Mammary epithelial cell (primary cell): ENCODE measurements at regions not wholly inside any gene's neighbourhood (a gene's known extent, or its start where the extent isn't known, plus 50 kb on each side); places are given as distances from the start of the nearest gene placed in this dataset.

Source experiments
- EZH2 ChIP-seq: IDR thresholded peaks from 2 replicates; pipeline ENCODE4 v1.6.1; 2012; ENCODE audit warnings: low read length, inconsistent platforms, borderline replicate concordance
- TF ChIP-seq, protein P1 (sequence below), 2 donors: IDR thresholded peaks in 1 of 2; conservative IDR thresholded peaks in 1 of 2; 2 replicates each; pipeline ENCODE4 v1.5.1; 2011 to 2012; ENCODE audit warnings: inconsistent platforms in 2 of 2, low read length in 2 of 2, mild to moderate bottlenecking in 2 of 2, control low read depth in 1 of 2, low read depth in 1 of 2; ENCODE audit not compliant: insufficient read depth in 1 of 2; ENCODE audit errors: extremely low read depth in 1 of 2

DNA sequence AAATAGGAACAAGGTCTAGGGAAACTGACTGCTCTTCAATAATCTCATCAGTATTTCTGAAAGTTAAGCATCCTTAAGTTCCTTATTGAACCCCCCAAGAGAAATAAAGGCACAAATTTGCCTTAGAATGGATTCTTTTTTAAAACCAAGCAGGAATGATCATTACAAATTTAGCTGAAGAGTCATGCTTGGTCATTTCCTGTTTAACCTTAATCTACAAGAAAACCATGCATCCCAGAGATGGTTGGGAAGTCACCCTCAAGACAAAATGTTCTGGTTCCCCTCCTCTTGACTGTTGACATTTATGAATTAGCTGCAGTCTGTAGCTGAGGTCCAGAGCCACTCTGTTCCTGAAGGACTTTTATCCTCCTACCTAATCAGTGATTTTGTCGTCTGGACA is 291.8 kb upstream of the G2E3 start:
- TF ChIP-seq, protein P1, sequence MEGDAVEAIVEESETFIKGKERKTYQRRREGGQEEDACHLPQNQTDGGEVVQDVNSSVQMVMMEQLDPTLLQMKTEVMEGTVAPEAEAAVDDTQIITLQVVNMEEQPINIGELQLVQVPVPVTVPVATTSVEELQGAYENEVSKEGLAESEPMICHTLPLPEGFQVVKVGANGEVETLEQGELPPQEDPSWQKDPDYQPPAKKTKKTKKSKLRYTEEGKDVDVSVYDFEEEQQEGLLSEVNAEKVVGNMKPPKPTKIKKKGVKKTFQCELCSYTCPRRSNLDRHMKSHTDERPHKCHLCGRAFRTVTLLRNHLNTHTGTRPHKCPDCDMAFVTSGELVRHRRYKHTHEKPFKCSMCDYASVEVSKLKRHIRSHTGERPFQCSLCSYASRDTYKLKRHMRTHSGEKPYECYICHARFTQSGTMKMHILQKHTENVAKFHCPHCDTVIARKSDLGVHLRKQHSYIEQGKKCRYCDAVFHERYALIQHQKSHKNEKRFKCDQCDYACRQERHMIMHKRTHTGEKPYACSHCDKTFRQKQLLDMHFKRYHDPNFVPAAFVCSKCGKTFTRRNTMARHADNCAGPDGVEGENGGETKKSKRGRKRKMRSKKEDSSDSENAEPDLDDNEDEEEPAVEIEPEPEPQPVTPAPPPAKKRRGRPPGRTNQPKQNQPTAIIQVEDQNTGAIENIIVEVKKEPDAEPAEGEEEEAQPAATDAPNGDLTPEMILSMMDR (conservative IDR thresholded peaks at IDR 0.05 in 1 of 2, IDR thresholded peaks at IDR 0.05 in 1 of 2; ENCODE audit: extremely low read depth in 1 of 2, insufficient read depth in 1 of 2, low read depth in 1 of 2, low read length in 2 of 2) = no peak
- no peak for TF ChIP-seq EZH2
